Liver (tissue), 8 donors: ENCODE measurements at regions not wholly inside any gene's neighbourhood (a gene's known extent, or its start where the extent isn't known, plus 50 kb on each side); places are given as distances from the start of the nearest gene placed in this dataset.

ENCODE experiments used
- DNase-seq: peaks from one replicate; pipeline ENCODE4 v3.0.0-alpha.2; 2017; ENCODE audit warnings: low spot score
- H3K27ac ChIP-seq, 2 donors: one replicate each; pipeline ENCODE4 v1.7.0; 2013; ENCODE audit warnings: inconsistent platforms in 2 of 2, low read length in 2 of 2, control low read depth in 1 of 2, low read depth in 1 of 2, mild to moderate bottlenecking in 1 of 2
- H3K27me3 ChIP-seq, 4 donors: one replicate each; pipeline versions ENCODE4 v1.6.1 to v1.7.0; 2013; ENCODE audit warnings: low read length in 3 of 4, inconsistent platforms in 1 of 4, mild to moderate bottlenecking in 1 of 4, moderate library complexity in 1 of 4; ENCODE audit not compliant: control insufficient read depth in 4 of 4, insufficient read depth in 4 of 4
- H3K36me3 ChIP-seq, 4 donors: one replicate each; pipeline versions ENCODE4 v1.6.1 to v1.7.0; 2013; ENCODE audit warnings: low read length in 3 of 4, mild to moderate bottlenecking in 3 of 4, low read depth in 1 of 4, moderate library complexity in 1 of 4; ENCODE audit not compliant: control insufficient read depth in 4 of 4, insufficient read depth in 3 of 4
- H3K4me1 ChIP-seq, 4 donors: one replicate each; pipeline versions ENCODE4 v1.6.1 to v1.7.0; 2013; ENCODE audit warnings: low read length in 3 of 4, mild to moderate bottlenecking in 3 of 4, moderate library complexity in 1 of 4; ENCODE audit not compliant: control insufficient read depth in 4 of 4, insufficient read depth in 4 of 4
- H3K4me3 ChIP-seq, 3 donors: one replicate each; pipeline versions ENCODE4 v1.6.1 to v1.7.0; 2013; ENCODE audit warnings: low read length in 3 of 3, control low read depth in 1 of 3, low read depth in 1 of 3, mild to moderate bottlenecking in 1 of 3
- H3K9ac ChIP-seq, 2 donors: one replicate each; pipeline ENCODE4 v1.7.0; 2013; ENCODE audit warnings: low read length in 2 of 2, mild to moderate bottlenecking in 2 of 2, moderate library complexity in 2 of 2, control low read depth in 1 of 2, low read depth in 1 of 2
- H3K9me3 ChIP-seq, 4 donors: one replicate each; pipeline versions ENCODE4 v1.6.1 to v1.7.0; 2013; ENCODE audit warnings: low read length in 3 of 4; ENCODE audit not compliant: control insufficient read depth in 4 of 4
- ATF3 ChIP-seq: IDR thresholded peaks from 2 replicates; pipeline ENCODE4 v1.6.1; 2016; ENCODE audit warnings: antibody characterized with exemption
- CTCF ChIP-seq: fragments of 150-350 bp; IDR thresholded peaks from 2 replicates; pipeline ENCODE4 v1.5.1; 2017; ENCODE audit warnings: improper control_type of control experiment, low read depth, low read length; ENCODE audit not compliant: missing input control
- EGR1 ChIP-seq, 2 donors: IDR thresholded peaks; 2 replicates each; pipeline ENCODE4 v1.6.1; 2016 to 2018; ENCODE audit warnings: antibody characterized with exemption in 2 of 2, low read depth in 2 of 2
- FOXA1 ChIP-seq: IDR thresholded peaks from 2 replicates; pipeline ENCODE4 v1.6.1; 2016; ENCODE audit warnings: antibody characterized with exemption
- FOXA2 ChIP-seq: IDR thresholded peaks from 2 replicates; pipeline ENCODE4 v1.6.1; 2016; ENCODE audit warnings: antibody characterized with exemption
- GABPA ChIP-seq, 2 donors: IDR thresholded peaks in 1 of 2; conservative IDR thresholded peaks in 1 of 2; 2 replicates each; pipeline ENCODE4 v1.6.1; 2016; ENCODE audit warnings: antibody characterized with exemption in 2 of 2, mild to moderate bottlenecking in 1 of 2, moderate library complexity in 1 of 2
- HNF4A ChIP-seq, 2 donors: conservative IDR thresholded peaks; 2 replicates each; pipeline ENCODE4 v1.6.1; 2016; ENCODE audit warnings: antibody characterized with exemption in 2 of 2, mild to moderate bottlenecking in 2 of 2
- HNF4G ChIP-seq: IDR thresholded peaks from 2 replicates; pipeline ENCODE4 v1.6.1; 2016; ENCODE audit warnings: antibody characterized with exemption
- JUND ChIP-seq, 2 donors: IDR thresholded peaks; 2 replicates each; pipeline ENCODE4 v1.6.1; 2016; ENCODE audit warnings: antibody characterized with exemption in 2 of 2
- MAX ChIP-seq: IDR thresholded peaks from 2 replicates; pipeline ENCODE4 v1.6.1; 2016; ENCODE audit warnings: antibody characterized with exemption
- NR2F2 ChIP-seq: IDR thresholded peaks from 2 replicates; pipeline ENCODE4 v1.6.1; 2016; ENCODE audit warnings: antibody characterized with exemption
- RAD21 ChIP-seq, 2 donors: IDR thresholded peaks; 2 replicates each; pipeline ENCODE4 v1.6.1; 2016; ENCODE audit warnings: antibody characterized with exemption in 2 of 2, mild to moderate bottlenecking in 2 of 2
- REST ChIP-seq: IDR thresholded peaks from 2 replicates; pipeline ENCODE4 v1.6.1; 2016; ENCODE audit warnings: antibody characterized with exemption, mild to moderate bottlenecking
- RXRA ChIP-seq, 2 donors: IDR thresholded peaks; 2 replicates each; pipeline ENCODE4 v1.6.1; 2017 to 2018; ENCODE audit warnings: antibody characterized with exemption in 2 of 2, mild to moderate bottlenecking in 1 of 2
- SP1 ChIP-seq: IDR thresholded peaks from 2 replicates; pipeline ENCODE4 v1.6.1; 2018; ENCODE audit warnings: antibody characterized with exemption, mild to moderate bottlenecking
- TAF1 ChIP-seq: conservative IDR thresholded peaks from 2 replicates; pipeline ENCODE4 v1.6.1; 2016; ENCODE audit warnings: antibody characterized with exemption, mild to moderate bottlenecking
- WGBS: extraction: QIAGEN DNeasy Blood & Tissue Kit; methylation state at CpG from one replicate; pipeline ENCODE4 v1.1.7; 2013; 5-methylcytosine and 5-hydroxymethylcytosine counted together
- donor health status: healthy.
- donor health status: healthy.
- donor health status: healthy.
- donor health status: healthy.
- donor health status: healthy.

GRCh38 chr1:239636347-239636746 lies 250.0 kb downstream of the CHRM3 start:
- DNase-seq: no peak
- no peak for TF ChIP-seq GABPA (IDR thresholded peaks at IDR 0.05 in 1 of 2, conservative IDR thresholded peaks at IDR 0.05 in 1 of 2)
- TF ChIP-seq MAX: no peak
- TF ChIP-seq FOXA1: no peak
- TF ChIP-seq FOXA2: no peak
- TF ChIP-seq EGR1 (IDR thresholded peaks at IDR 0.05; ENCODE audit: low read depth in 2 of 2): no peak
- TF ChIP-seq ATF3: no peak
- TF ChIP-seq SP1: no peak
- no peak for TF ChIP-seq HNF4G
- TF ChIP-seq HNF4A (conservative IDR thresholded peaks at IDR 0.05): no peak
- no peak for TF ChIP-seq REST
- no peak for TF ChIP-seq NR2F2
- Histone ChIP-seq H3K4me3 (no peak overlapping the region), H3K9ac (no peak overlapping the region), H3K4me1 (no peaks in the 10 kb centered on the region), H3K9me3 (no peaks in the 10 kb centered on the region), H3K36me3 (no peaks in the 10 kb centered on the region), H3K27ac (no peak overlapping the region), H3K27me3 (no peaks in the 10 kb centered on the region)
- whole genome bisulfite sequencing: 42% methylated on average over 3 of the region's 3 CpGs

GRCh38 chr1:239644604-239645003 lies 258.2 kb downstream of the CHRM3 start:
- TF ChIP-seq CTCF: no peak
- no peak for TF ChIP-seq ATF3
- no peak for TF ChIP-seq GABPA (IDR thresholded peaks at IDR 0.05 in 1 of 2, conservative IDR thresholded peaks at IDR 0.05 in 1 of 2)
- TF ChIP-seq FOXA1: no peak
- TF ChIP-seq EGR1 (IDR thresholded peaks at IDR 0.05; ENCODE audit: low read depth in 2 of 2): no peak
- no peak for TF ChIP-seq HNF4A (conservative IDR thresholded peaks at IDR 0.05)
- TF ChIP-seq RAD21 (IDR thresholded peaks at IDR 0.05): no peak
- TF ChIP-seq FOXA2: no peak
- TF ChIP-seq TAF1: no peak
- no peak for TF ChIP-seq REST
- no peak for TF ChIP-seq RXRA (IDR thresholded peaks at IDR 0.05)
- TF ChIP-seq HNF4G: no peak
- TF ChIP-seq JUND (IDR thresholded peaks at IDR 0.05): no peak
- TF ChIP-seq NR2F2: no peak
- Histone ChIP-seq H3K4me3 (no peak overlapping the region), H3K4me1 (no peaks in the 10 kb centered on the region), H3K27me3 (no peaks in the 10 kb centered on the region), H3K9me3 (no peaks in the 10 kb centered on the region), H3K9ac (no peak overlapping the region), H3K27ac (no peak overlapping the region), H3K36me3 (no peaks in the 10 kb centered on the region)
- 73% methylated on average over 3 of the region's 3 CpGs for WGBS
- no peak for DNase-seq
